ENCODE measurements at regions not wholly inside any gene's neighbourhood (a gene's known extent, or its start where the extent isn't known, plus 50 kb on each side); places are given as distances from the start of the nearest gene placed in this dataset.

GRCh38 chr13:59601993-59602392 is 561.7 kb downstream of the DIAPH3 start:
- intact Hi-C loops (cut with micrococcal nuclease; ENCODE audit: unreplicated experiment) = no loop called here
- POLR2A ChIA-PET (ENCODE audit: low non-redundant PET) = no interaction called here

GRCh38 chr13:59603646-59604045 is 560.1 kb downstream of the DIAPH3 start:
- DNase-seq (ENCODE audit: low spot score) = no peak

More at GRCh38 chr13:59601993-59602392, 561.7 kb downstream of the DIAPH3 start:
- Histone ChIP-seq H3K9me3 (ENCODE audit: low read depth, low read length, poor library complexity, severe bottlenecking) (peaks cover 17% of the 10 kb centered on the region), H3K27ac (ENCODE audit: low read depth, low read length, poor library complexity, severe bottlenecking) (no peak overlapping the region), H3K4me1 (ENCODE audit: insufficient read depth, low read length, poor library complexity, severe bottlenecking) (no peaks in the 10 kb centered on the region), H3K4me3 (ENCODE audit: low read depth, low read length, poor library complexity, severe bottlenecking) (no peak overlapping the region), H3K27me3 (replicated peaks; ENCODE audit: insufficient read depth, low read depth, low read length, poor library complexity) (no peaks in the 10 kb centered on the region), H3K36me3 (ENCODE audit: insufficient read depth, low read length, poor library complexity, severe bottlenecking) (no peaks in the 10 kb centered on the region)
- TF ChIP-seq EZH2 (IDR thresholded peaks at IDR 0.05; ENCODE audit: borderline replicate concordance, low read depth, low read length, poor library complexity, severe bottlenecking) (no peak), CTCF (conservative IDR thresholded peaks at IDR 0.05; ENCODE audit: low read depth, low read length) (no peak)
- BruUV-seq (replicated peaks) = no TSS peak
- CTCF ChIA-PET = no interaction called here
- no peak for DNase-seq (ENCODE audit: low spot score)

GRCh38 chr13:59607172-59607571 is 556.6 kb downstream of the DIAPH3 start:
- no peak for DNase-seq (ENCODE audit: low spot score)
- POLR2A ChIA-PET (ENCODE audit: low non-redundant PET) = no interaction called here
- no peak for TF ChIP-seq EZH2 (IDR thresholded peaks at IDR 0.05; ENCODE audit: borderline replicate concordance, low read depth, low read length, poor library complexity, severe bottlenecking)
- TF ChIP-seq CTCF (conservative IDR thresholded peaks at IDR 0.05; ENCODE audit: low read depth, low read length) = no peak
- BruUV-seq (replicated peaks) = no TSS peak
- H3K27me3 ChIP-seq (replicated peaks; ENCODE audit: insufficient read depth, low read depth, low read length, poor library complexity) = no peaks in the 10 kb centered on the region
- intact Hi-C loops (cut with micrococcal nuclease; ENCODE audit: unreplicated experiment) = no loop called here
- no peak overlapping the region for H3K4me3 ChIP-seq (ENCODE audit: low read depth, low read length, poor library complexity, severe bottlenecking)
- no peak overlapping the region for H3K27ac ChIP-seq (ENCODE audit: low read depth, low read length, poor library complexity, severe bottlenecking)
- no peaks in the 10 kb centered on the region for H3K4me1 ChIP-seq (ENCODE audit: insufficient read depth, low read length, poor library complexity, severe bottlenecking)
- no peaks in the 10 kb centered on the region for H3K9me3 ChIP-seq (ENCODE audit: low read depth, low read length, poor library complexity, severe bottlenecking)
- no peaks in the 10 kb centered on the region for H3K36me3 ChIP-seq (ENCODE audit: insufficient read depth, low read length, poor library complexity, severe bottlenecking)
- CTCF ChIA-PET = no interaction called here

More at GRCh38 chr13:59603646-59604045, 560.1 kb downstream of the DIAPH3 start:
- TF ChIP-seq CTCF (conservative IDR thresholded peaks at IDR 0.05; ENCODE audit: low read depth, low read length) (no peak), EZH2 (IDR thresholded peaks at IDR 0.05; ENCODE audit: borderline replicate concordance, low read depth, low read length, poor library complexity, severe bottlenecking) (no peak)
- no TSS peak for BruUV-seq (replicated peaks)
- intact Hi-C loops (cut with micrococcal nuclease; ENCODE audit: unreplicated experiment) = no loop called here
- Histone ChIP-seq H3K4me3 (ENCODE audit: low read depth, low read length, poor library complexity, severe bottlenecking) (no peak overlapping the region), H3K27ac (ENCODE audit: low read depth, low read length, poor library complexity, severe bottlenecking) (no peak overlapping the region), H3K27me3 (replicated peaks; ENCODE audit: insufficient read depth, low read depth, low read length, poor library complexity) (no peaks in the 10 kb centered on the region), H3K9me3 (ENCODE audit: low read depth, low read length, poor library complexity, severe bottlenecking) (peaks cover 17% of the 10 kb centered on the region), H3K4me1 (ENCODE audit: insufficient read depth, low read length, poor library complexity, severe bottlenecking) (no peaks in the 10 kb centered on the region), H3K36me3 (ENCODE audit: insufficient read depth, low read length, poor library complexity, severe bottlenecking) (no peaks in the 10 kb centered on the region)
- CTCF ChIA-PET = no interaction called here
- POLR2A ChIA-PET (ENCODE audit: low non-redundant PET) = no interaction called here

Measured in A673 (cell line).